ENCODE measurements at regions not wholly inside any gene's neighbourhood (a gene's known extent, or its start where the extent isn't known, plus 50 kb on each side); places are given as distances from the start of the nearest gene placed in this dataset.

GRCh38 chr10:123459371-123460091 lies 206.6 kb upstream of the GPR26 start:
- H3K27me3 ChIP-seq: no peaks in the 10 kb centered on the region
- DNase-seq: no peak
- 67 to 72% methylated on average over 7 of the region's 7 CpGs for WGBS, 2 donors
- TF ChIP-seq, protein P1, sequence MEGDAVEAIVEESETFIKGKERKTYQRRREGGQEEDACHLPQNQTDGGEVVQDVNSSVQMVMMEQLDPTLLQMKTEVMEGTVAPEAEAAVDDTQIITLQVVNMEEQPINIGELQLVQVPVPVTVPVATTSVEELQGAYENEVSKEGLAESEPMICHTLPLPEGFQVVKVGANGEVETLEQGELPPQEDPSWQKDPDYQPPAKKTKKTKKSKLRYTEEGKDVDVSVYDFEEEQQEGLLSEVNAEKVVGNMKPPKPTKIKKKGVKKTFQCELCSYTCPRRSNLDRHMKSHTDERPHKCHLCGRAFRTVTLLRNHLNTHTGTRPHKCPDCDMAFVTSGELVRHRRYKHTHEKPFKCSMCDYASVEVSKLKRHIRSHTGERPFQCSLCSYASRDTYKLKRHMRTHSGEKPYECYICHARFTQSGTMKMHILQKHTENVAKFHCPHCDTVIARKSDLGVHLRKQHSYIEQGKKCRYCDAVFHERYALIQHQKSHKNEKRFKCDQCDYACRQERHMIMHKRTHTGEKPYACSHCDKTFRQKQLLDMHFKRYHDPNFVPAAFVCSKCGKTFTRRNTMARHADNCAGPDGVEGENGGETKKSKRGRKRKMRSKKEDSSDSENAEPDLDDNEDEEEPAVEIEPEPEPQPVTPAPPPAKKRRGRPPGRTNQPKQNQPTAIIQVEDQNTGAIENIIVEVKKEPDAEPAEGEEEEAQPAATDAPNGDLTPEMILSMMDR (IDR thresholded peaks at IDR 0.05): no peak
- H3K9me3 ChIP-seq: no peaks in the 10 kb centered on the region
- H3K27ac ChIP-seq: no peak overlapping the region
- FAIRE-seq: no peak
- no peaks in the 10 kb centered on the region for H3K4me1 ChIP-seq
- no peak overlapping the region for H3K4me3 ChIP-seq
- no peaks in the 10 kb centered on the region for H3K36me3 ChIP-seq
- intact Hi-C loops (cut with DNase I): no loop called here
- no peak for ATAC-seq

DNA sequence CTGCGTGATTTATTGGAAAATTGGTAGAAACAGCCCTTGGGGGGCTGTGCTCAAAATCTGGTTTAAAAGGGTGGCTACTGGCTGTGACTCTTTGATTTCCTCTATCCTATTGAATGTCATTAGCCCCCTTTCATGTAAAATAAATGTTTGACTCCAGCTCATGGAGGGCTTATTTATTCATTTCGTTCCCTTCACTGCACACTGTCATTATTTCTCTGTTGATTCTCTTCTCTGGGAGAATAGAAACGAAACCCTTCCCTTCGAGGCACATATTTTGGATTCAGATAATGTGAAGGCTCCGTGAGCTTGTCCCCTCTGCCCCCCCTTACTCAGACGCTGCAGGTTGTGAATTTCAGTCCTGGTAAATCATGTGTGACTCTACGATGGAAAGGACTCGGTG lies 203.9 kb upstream of the GPR26 start:
- TF ChIP-seq, protein P1 (IDR thresholded peaks at IDR 0.05): no peak
- Histone ChIP-seq H3K27me3 (no peaks in the 10 kb centered on the region), H3K27ac (no peak overlapping the region), H3K4me1 (no peaks in the 10 kb centered on the region), H3K4me3 (no peak overlapping the region), H3K9me3 (no peaks in the 10 kb centered on the region), H3K36me3 (no peaks in the 10 kb centered on the region)
- 71 to 75% methylated on average over 8 of the region's 8 CpGs for WGBS, 2 donors
- DNase-seq (no peak), ATAC-seq (no peak), FAIRE-seq (no peak)
- intact Hi-C loops (cut with DNase I): no loop called here

DNA sequence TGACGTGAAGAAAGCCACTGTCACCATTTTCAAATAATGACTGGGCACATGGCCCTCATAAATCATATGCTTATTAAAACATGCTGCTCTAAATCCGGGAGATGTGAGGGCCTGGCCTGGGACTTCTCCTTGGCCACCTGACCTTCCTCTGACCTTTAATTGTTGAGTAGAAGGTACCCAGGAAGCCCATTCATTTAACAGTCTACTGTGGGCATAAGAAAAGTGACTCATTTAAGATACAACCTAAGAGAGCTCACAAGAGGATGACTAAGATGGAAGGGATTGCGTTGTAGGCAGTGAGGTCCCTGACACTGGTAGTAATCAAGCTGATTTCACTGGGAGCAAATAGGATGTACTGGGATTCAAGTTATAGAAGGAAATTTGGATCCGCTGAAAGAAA lies 203.4 kb upstream of the GPR26 start:
- no peak for DNase-seq
- Histone ChIP-seq H3K4me1 (no peaks in the 10 kb centered on the region), H3K27ac (no peak overlapping the region), H3K27me3 (no peaks in the 10 kb centered on the region), H3K9me3 (no peaks in the 10 kb centered on the region), H3K4me3 (no peak overlapping the region), H3K36me3 (no peaks in the 10 kb centered on the region)
- no peak for FAIRE-seq
- no peak for ATAC-seq
- TF ChIP-seq, protein P1 (IDR thresholded peaks at IDR 0.05): no peak
- intact Hi-C loops (cut with DNase I): no loop called here
- 62 to 72% methylated on average over 4 of the region's 4 CpGs for WGBS, 2 donors

GRCh38 chr10:123463181-123463580 lies 203.0 kb upstream of the GPR26 start:
- H3K4me3 ChIP-seq: no peak overlapping the region
- DNase-seq: no peak
- intact Hi-C loops (cut with DNase I): no loop called here
- ATAC-seq: peak in 1 of 4 donors; percentile 14
- H3K27me3 ChIP-seq: no peaks in the 10 kb centered on the region
- 31 to 57% methylated on average over 3 of the region's 3 CpGs for WGBS, 2 donors
- no peaks in the 10 kb centered on the region for H3K9me3 ChIP-seq
- TF ChIP-seq, protein P1 (IDR thresholded peaks at IDR 0.05): no peak
- H3K4me1 ChIP-seq: no peaks in the 10 kb centered on the region
- no peaks in the 10 kb centered on the region for H3K36me3 ChIP-seq
- no peak overlapping the region for H3K27ac ChIP-seq
- no peak for FAIRE-seq

DNA sequence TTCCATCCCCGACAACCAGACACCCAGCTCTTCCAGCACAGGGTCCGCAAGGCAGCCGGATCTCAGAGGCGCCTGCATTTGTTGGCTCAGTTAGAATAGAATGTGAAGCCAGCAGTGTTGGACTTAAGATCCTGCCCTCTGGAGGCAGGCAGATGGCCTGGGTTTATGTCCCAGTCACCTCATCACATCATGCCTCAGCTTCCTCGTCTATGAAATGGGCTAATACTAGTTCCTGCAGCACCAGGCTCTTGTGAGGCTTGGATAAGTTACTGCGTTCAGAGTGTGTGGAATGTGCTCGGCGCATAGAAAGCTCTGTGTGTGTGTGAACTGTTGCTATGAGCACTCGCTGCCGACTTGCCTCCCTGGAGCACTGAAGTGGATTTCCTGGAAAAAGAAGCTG lies 202.5 kb upstream of the GPR26 start:
- Histone ChIP-seq H3K27me3 (no peaks in the 10 kb centered on the region), H3K9me3 (no peaks in the 10 kb centered on the region), H3K27ac (no peak overlapping the region), H3K4me1 (no peaks in the 10 kb centered on the region), H3K36me3 (no peaks in the 10 kb centered on the region), H3K4me3 (no peak overlapping the region)
- FAIRE-seq (no peak), DNase-seq (no peak), ATAC-seq (no peak)
- 82 to 86% methylated on average over 10 of the region's 10 CpGs for WGBS, 2 donors
- intact Hi-C loops (cut with DNase I): no loop called here
- TF ChIP-seq, protein P1 (IDR thresholded peaks at IDR 0.05): no peak

Data from pancreas (tissue), 10 donors.